ENCODE measurements at regions not wholly inside any gene's neighbourhood (a gene's known extent, or its start where the extent isn't known, plus 50 kb on each side); places are given as distances from the start of the nearest gene placed in this dataset.

GRCh38 chr1:87512431-87512830 lies 183.8 kb downstream of the LMO4 start:
- no peak for DNase-seq

GRCh38 chr1:87513255-87513654 lies 184.6 kb downstream of the LMO4 start:
- no peak for DNase-seq

DNA sequence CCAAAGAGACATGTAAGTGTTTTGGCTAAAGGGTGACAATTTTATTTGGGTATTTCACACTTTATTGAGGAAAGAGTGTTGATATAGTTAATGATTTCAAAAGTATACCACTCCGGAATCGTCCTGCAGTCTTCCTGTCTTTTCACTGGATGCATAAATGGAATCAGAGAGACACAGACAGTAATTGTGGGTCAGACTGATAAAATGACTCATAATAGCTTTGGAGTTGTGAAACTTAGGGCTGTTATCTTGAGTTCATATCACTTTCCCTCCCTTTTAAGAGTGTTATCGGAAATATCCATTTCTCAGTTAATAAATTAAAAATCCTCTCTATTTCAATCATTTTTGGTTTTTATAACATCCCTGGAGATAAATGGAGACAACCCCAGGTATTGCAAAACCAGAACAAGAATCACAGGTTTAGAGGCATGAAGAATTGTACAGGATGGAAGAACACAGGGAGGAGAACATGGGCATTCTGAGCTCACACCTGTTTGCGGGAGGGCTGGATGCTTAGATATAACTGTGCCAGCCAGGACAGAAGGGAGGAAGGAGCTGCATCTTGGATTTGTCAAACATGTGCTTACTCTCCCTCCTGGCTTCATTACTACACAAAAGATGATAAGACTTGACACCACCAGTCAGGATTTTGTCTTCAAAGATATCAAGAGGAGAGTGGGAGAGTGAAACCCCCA lies 185.4 kb downstream of the LMO4 start:
- no peak for DNase-seq

GRCh38 chr1:87515781-87516180 lies 187.1 kb downstream of the LMO4 start:
- no peak for DNase-seq

GRCh38 chr1:87518794-87519193 lies 190.1 kb downstream of the LMO4 start:
- no peak for DNase-seq

GRCh38 chr1:87521452-87521851 lies 192.8 kb downstream of the LMO4 start:
- DNase-seq = no peak

DNA sequence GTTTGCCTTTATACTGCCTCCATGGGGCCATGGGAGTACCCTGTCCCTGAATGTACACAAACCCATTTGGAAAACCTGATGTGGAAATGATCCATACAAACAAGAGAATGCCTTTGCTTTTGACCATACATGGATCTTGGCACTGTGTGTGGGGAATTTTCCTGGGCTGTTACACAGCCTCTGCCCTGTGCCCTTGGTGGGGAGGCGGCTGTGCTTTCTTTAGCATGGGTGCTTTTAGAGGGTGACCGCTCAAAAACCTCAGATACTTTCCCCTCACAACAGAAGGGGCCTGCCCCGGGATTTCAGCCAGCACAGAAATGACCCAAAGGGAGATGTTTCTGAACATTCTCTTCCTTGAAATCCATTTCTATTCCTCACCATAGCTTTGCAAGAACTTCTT lies 194.8 kb downstream of the LMO4 start:
- DNase-seq = no peak

DNA sequence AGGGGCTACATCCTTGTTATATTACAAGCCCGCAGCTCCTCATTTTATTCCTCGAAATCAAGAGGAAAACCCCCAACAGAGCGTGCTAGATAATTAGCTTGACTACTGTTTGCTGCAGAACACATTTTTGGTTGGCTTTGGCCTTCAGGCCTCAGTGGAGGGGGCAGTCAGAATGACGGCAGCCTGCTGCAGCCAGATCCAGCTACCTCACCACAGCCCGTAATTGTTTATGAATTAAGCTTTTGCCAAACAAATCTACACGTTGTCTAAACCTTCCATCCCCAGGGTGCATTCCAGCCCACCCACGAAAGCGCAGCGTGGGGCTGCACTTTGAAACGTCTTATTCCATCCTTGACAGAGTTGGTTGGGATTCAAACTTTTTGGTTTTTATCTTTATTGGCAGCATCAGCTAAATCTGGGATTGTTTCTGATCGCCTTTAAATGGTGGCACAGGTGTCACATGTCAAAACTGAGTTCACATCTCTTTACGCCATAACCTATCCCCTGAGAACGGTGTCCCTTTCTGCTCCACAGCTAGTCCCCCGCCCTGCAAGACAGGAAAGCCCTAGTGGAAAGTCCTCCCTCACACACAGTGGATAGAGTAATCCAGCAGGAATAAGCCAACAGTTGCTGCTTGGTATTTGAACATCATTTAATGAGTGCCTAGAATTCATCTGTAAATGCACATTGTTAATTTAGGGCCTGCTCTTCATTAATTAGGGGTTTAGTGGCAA lies 195.5 kb downstream of the LMO4 start:
- no peak for DNase-seq

GRCh38 chr1:87528754-87529517 lies 200.3 kb downstream of the LMO4 start:
- DNase-seq = no peak

GRCh38 chr1:87530042-87530807 lies 201.5 kb downstream of the LMO4 start:
- no peak for DNase-seq

- DNase-seq = no peak
Measured at GRCh38 chr1:87535551-87535950, 206.9 kb downstream of the LMO4 start.

DNA sequence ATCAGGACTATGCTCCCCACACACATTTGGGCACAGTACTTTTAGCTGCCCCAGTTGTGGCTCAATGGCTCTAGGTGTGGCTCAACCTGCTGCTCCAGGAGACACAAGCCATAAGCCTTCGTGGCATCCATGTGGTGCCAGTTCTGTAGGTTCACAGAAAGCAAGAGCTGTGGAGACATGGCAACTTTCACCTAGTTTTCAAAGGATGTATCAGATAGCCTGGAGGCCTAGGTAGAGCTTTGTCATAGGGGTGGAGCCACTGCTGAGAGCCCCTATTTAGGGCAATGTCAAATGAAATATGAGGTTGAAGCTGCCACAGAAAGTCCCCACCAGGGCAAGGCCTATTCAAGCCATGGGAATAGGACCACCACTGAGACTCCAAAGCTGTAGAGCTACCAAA lies 210.5 kb downstream of the LMO4 start:
- no peak for DNase-seq

- DNase-seq = no peak
Measured at GRCh38 chr1:87542697-87543096, 214.0 kb downstream of the LMO4 start.

DNA sequence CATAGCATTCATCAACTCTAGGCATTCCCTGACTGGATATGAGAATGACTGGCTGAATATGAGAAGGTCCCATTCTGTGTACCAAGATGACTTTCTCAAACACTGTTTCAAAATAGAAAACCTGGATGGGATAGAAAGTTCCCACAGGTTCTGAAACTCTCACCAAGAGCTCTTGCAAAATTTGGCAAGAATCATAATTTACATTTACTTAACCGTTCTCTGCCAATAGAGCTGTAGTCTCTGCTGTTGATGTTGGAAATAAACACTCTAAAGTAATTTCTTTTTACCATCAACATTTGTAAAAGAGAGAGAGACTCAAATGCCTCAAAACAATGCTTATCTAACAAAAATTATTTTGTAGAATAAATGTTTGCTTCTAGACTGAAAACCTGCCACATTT lies 221.1 kb downstream of the LMO4 start:
- DNase-seq = no peak

- DNase-seq = no peak
Measured at GRCh38 chr1:87553511-87553910, 224.8 kb downstream of the LMO4 start.

DNA sequence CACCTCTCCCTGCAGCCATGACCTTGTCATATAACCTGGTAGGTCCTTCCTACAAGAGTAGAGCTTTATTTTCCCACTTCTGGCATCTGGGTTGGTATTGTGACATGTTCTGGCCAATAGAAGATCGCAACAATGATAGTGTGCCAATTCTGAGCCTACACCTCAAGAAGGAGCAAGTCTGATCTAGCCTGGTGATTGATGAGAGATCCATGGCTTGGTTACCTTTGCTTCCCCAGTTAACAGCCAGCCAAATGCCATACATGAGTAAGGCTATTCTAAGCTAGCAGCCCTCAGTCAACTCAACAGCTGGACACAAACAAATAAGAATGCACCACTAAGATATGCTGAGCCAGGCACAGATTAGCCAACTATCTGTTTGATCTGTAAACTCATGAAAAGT lies 226.7 kb downstream of the LMO4 start:
- no peak for DNase-seq

DNA sequence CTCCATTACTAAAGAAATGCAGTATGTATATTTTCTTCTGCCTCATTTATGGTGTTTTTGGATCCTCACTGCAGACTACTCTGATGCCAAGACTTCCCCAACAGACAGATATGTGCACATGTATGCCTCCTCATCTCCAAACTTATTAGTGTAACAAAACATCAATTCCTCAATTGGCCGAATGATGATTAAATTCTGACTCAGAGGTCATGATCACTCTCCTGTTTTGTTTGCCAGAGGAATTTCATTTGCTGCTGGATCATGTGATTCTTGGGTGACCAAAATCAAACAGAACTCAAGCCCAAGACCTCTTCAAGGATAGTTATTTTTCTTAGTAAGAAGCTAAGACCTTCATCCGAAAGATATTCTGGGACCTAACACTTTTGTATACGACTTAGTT lies 227.6 kb downstream of the LMO4 start:
- DNase-seq = no peak

DNA sequence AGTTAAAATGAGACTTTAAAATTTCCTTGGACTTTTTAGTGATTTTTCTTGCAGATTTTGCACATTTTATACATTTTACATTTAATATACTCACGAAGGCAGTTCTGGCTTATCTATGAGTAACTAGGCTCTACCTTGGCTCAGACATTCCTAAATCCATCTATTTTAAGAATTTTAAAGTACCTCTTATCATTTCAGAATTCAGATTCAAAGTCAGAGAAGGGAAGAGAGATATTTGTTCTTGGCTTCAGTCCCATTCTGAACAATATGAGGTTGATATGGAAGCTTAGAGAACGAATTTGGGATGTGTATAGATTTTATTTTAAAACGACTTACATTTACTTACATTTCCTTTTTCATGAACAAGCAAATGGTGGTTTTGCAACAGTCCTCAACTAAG lies 230.2 kb downstream of the LMO4 start:
- no peak for DNase-seq

DNA sequence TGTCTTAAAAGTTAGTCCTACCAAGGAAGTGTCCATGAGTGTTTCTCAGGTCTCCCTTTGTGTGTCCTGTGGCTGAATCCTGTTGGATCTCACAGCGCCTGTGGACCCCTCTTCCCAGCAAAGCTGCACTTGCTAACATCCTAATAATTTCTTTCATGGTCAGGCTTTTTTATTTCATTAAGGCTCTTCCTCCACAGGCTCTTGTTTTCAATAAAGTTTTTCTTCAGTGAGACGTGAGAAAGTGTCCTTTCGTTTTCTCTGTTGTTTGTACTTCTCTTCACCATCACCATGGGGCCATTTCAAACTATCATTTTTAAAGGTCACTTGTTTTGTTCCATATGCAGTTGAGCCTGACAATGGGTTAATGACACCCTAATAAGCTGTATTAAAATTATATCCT lies 231.5 kb downstream of the LMO4 start:
- DNase-seq = no peak

GRCh38 chr1:87560601-87561360 lies 232.1 kb downstream of the LMO4 start:
- no peak for DNase-seq

GRCh38 chr1:87563211-87563610 lies 234.5 kb downstream of the LMO4 start:
- no peak for DNase-seq

- no peak for DNase-seq
Measured at GRCh38 chr1:87565861-87566260, 237.2 kb downstream of the LMO4 start.
